OCI-LY1 (cell line): ENCODE measurements at regions not wholly inside any gene's neighbourhood (a gene's known extent, or its start where the extent isn't known, plus 50 kb on each side); places are given as distances from the start of the nearest gene placed in this dataset.

ENCODE experiments used
- H2AFZ ChIP-seq: fragments of 200-600 bp; sonication (generic), shearing (Covaris generic); 2 replicates; pipeline ENCODE4 v1.6.0; 2014; ENCODE audit warnings: antibody characterized with exemption, mild to moderate bottlenecking, low read length
- H3F3A ChIP-seq: fragments of 200-600 bp; sonication (generic), shearing (Covaris generic); 2 replicates; pipeline ENCODE4 v1.6.0; 2014; ENCODE audit warnings: mild to moderate bottlenecking, antibody characterized with exemption, low read length, moderate library complexity; ENCODE audit not compliant: insufficient read depth
- H3K27ac ChIP-seq: fragments of 200-600 bp; sonication (generic); 2 replicates; pipeline ENCODE4 v1.5.1; 2014; ENCODE audit warnings: low read length, mixed run types, mild to moderate bottlenecking, low read depth; ENCODE audit not compliant: poor library complexity, severe bottlenecking
- H3K27me3 ChIP-seq: fragments of 200-600 bp; sonication (generic); 2 replicates; pipeline ENCODE4 v1.6.0; 2014; ENCODE audit warnings: antibody characterized with exemption, mild to moderate bottlenecking, low read length, moderate library complexity; ENCODE audit not compliant: insufficient read depth
- H3K36me3 ChIP-seq: fragments of 200-600 bp; sonication (generic); 2 replicates; pipeline ENCODE4 v1.6.1; 2014; ENCODE audit warnings: mild to moderate bottlenecking, antibody characterized with exemption, low read length, moderate library complexity, mixed read lengths; ENCODE audit not compliant: insufficient read depth
- H3K4me1 ChIP-seq: fragments of 200-600 bp; sonication (generic); 2 replicates; pipeline ENCODE4 v1.5.1; 2014; ENCODE audit warnings: mild to moderate bottlenecking, low read length, moderate library complexity; ENCODE audit not compliant: insufficient read depth, severe bottlenecking
- H3K4me2 ChIP-seq: fragments of 200-600 bp; sonication (generic), shearing (Covaris generic); 2 replicates; pipeline ENCODE4 v1.6.1; 2014; ENCODE audit warnings: low read length
- H3K4me3 ChIP-seq: fragments of 200-600 bp; sonication (generic); 2 replicates; pipeline ENCODE4 v1.5.1; 2014; ENCODE audit warnings: low read length, low read depth, mild to moderate bottlenecking, mixed read lengths; ENCODE audit not compliant: poor library complexity, severe bottlenecking
- H3K79me2 ChIP-seq: fragments of 200-600 bp; shearing (Covaris generic); 2 replicates; pipeline ENCODE4 v1.6.1; 2016; ENCODE audit warnings: mixed run types, low read length, mixed read lengths; ENCODE audit not compliant: insufficient read depth
- H3K9ac ChIP-seq: fragments of 200-600 bp; sonication (generic), shearing (Covaris generic); 2 replicates; pipeline ENCODE4 v1.6.1; 2014; ENCODE audit warnings: mild to moderate bottlenecking, low read length, mixed read lengths
- H3K9me2 ChIP-seq: fragments of 200-600 bp; sonication (generic), shearing (Covaris generic); 2 replicates; pipeline ENCODE4 v1.6.1; 2014; ENCODE audit warnings: low read depth, mild to moderate bottlenecking, low read length, mixed read lengths
- H3K9me3 ChIP-seq: fragments of 200-600 bp; shearing (Covaris generic); 2 replicates; pipeline ENCODE4 v1.6.1; 2014; ENCODE audit warnings: low read length, mixed read lengths
- H4K20me1 ChIP-seq: fragments of 200-600 bp; sonication (generic), shearing (Covaris generic); 2 replicates; pipeline ENCODE4 v1.6.0; 2016; ENCODE audit warnings: mild to moderate bottlenecking, low read length; ENCODE audit not compliant: insufficient read depth
- EZH2 ChIP-seq: fragments of 200-600 bp; sonication (generic), shearing (Covaris generic); IDR thresholded peaks from 2 replicates; pipeline ENCODE4 v1.8.0; 2017; ENCODE audit warnings: borderline replicate concordance, mixed run types, mild to moderate bottlenecking, antibody characterized with exemption, low read length, moderate library complexity, mixed read lengths
- TF ChIP-seq, protein P1 (sequence below): fragments of 200-600 bp; sonication (generic), shearing (Covaris generic); IDR thresholded peaks from 2 replicates; pipeline ENCODE4 v1.5.1; 2017; ENCODE audit warnings: mild to moderate bottlenecking, antibody characterized with exemption, low read length, moderate library complexity, mixed read lengths

DNA sequence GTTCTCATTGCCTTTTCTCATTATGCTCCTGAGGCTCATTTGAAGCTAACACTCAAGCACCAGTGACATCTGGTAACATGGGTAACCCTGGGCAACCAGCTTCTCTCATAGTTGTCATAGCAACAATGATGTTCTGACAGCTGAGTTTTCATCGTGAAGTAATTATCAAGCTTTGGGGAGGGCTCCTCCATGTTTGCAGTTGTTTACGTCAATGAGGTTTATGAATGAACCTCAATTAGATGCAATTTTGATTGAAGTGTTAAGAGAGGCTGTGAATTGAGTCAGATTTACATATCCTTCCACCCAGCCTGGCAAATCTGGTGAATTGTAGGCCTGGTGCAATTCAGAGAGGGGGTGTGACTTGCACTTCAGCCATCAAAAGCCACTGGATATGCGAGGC is 119.3 kb upstream of the CHD2 start:
- Histone ChIP-seq H3K79me2 (no peaks in the 10 kb centered on the region), H3K36me3 (no peaks in the 10 kb centered on the region), H3K4me3 (no peak overlapping the region), H3K4me2 (no peak overlapping the region), H3K27ac (no peak overlapping the region), H3K9me2 (no peaks in the 10 kb centered on the region), H2AFZ (no peak overlapping the region), H4K20me1 (no peaks in the 10 kb centered on the region), H3F3A (no peaks in the 10 kb centered on the region), H3K9ac (no peak overlapping the region), H3K9me3 (no peaks in the 10 kb centered on the region; the same call in 1 of the 2 replicates), H3K4me1 (no peaks in the 10 kb centered on the region), H3K27me3 (no peaks in the 10 kb centered on the region)
- TF ChIP-seq EZH2: no peak
- TF ChIP-seq, protein P1, sequence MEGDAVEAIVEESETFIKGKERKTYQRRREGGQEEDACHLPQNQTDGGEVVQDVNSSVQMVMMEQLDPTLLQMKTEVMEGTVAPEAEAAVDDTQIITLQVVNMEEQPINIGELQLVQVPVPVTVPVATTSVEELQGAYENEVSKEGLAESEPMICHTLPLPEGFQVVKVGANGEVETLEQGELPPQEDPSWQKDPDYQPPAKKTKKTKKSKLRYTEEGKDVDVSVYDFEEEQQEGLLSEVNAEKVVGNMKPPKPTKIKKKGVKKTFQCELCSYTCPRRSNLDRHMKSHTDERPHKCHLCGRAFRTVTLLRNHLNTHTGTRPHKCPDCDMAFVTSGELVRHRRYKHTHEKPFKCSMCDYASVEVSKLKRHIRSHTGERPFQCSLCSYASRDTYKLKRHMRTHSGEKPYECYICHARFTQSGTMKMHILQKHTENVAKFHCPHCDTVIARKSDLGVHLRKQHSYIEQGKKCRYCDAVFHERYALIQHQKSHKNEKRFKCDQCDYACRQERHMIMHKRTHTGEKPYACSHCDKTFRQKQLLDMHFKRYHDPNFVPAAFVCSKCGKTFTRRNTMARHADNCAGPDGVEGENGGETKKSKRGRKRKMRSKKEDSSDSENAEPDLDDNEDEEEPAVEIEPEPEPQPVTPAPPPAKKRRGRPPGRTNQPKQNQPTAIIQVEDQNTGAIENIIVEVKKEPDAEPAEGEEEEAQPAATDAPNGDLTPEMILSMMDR: no peak

DNA sequence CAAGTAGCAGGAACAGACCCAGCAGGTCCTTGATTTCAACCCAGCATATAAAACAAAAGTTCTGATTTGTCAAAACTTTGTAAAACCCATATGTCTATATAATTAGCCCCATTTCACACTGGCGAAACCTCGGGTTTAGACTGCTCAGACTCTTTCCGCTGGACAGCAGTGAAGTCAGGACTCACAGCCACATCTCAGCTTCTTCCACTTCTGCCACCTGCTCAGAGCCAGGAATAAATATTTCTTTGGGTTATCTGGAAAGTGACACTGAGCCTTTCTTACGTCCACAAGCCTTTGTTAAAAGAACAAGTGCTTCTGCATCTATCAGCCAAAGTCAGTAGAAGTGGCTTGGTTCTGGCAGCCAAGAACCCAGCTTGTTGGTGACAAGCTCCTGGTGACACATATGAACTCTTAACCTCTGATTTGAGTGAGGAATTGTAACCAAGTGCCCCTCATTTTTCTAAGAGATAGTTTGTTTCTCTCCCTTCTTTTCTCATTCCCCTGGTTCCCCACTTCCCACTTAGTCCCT is 118.1 kb upstream of the CHD2 start:
- no peak overlapping the region for H3K4me3 ChIP-seq
- H3K36me3 ChIP-seq: no peaks in the 10 kb centered on the region
- no peaks in the 10 kb centered on the region for H3K4me1 ChIP-seq
- no peak for TF ChIP-seq EZH2
- TF ChIP-seq, protein P1: no peak
- H2AFZ ChIP-seq: no peak overlapping the region
- no peaks in the 10 kb centered on the region for H3K27me3 ChIP-seq
- no peaks in the 10 kb centered on the region for H4K20me1 ChIP-seq
- H3K27ac ChIP-seq: no peak overlapping the region
- H3K9ac ChIP-seq: no peak overlapping the region
- no peaks in the 10 kb centered on the region for H3K79me2 ChIP-seq
- H3K9me2 ChIP-seq: no peaks in the 10 kb centered on the region
- no peak overlapping the region for H3K4me2 ChIP-seq
- H3K9me3 ChIP-seq: no peaks in the 10 kb centered on the region; the same call in 1 of the 2 replicates
- no peaks in the 10 kb centered on the region for H3F3A ChIP-seq

DNA sequence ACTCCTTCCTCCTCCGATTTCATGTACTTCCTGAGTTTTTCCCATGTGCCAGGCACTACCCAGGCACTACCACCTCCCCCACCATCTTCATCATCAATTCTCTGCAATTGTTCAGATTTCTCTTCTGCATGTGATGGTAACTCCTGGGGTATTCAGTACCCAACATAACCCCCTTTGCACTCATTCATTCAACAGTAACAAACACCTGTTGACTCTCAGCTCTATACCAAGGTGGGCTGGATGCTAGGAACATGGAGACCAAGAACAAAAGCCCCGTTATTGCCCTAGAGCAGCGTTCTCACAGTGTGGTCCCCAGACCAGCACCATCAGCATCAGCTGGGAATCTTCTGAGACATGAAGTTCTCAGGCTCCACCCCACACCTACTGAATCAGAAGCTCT is 113.0 kb upstream of the CHD2 start:
- H3K9me3 ChIP-seq: no peaks in the 10 kb centered on the region
- no peak overlapping the region for H3K27ac ChIP-seq
- no peak overlapping the region for H3K4me3 ChIP-seq
- H3K4me2 ChIP-seq: no peak overlapping the region
- H3K9ac ChIP-seq: no peak overlapping the region
- H3K27me3 ChIP-seq: no peaks in the 10 kb centered on the region
- no peaks in the 10 kb centered on the region for H4K20me1 ChIP-seq
- no peak overlapping the region for H2AFZ ChIP-seq
- no peaks in the 10 kb centered on the region for H3K9me2 ChIP-seq
- H3F3A ChIP-seq: no peaks in the 10 kb centered on the region
- no peaks in the 10 kb centered on the region for H3K36me3 ChIP-seq
- H3K4me1 ChIP-seq: no peaks in the 10 kb centered on the region
- TF ChIP-seq EZH2: no peak
- TF ChIP-seq, protein P1: no peak
- H3K79me2 ChIP-seq: no peaks in the 10 kb centered on the region
